GM23338 (cell line): ENCODE measurements at regions not wholly inside any gene's neighbourhood (a gene's known extent, or its start where the extent isn't known, plus 50 kb on each side); places are given as distances from the start of the nearest gene placed in this dataset.

Source experiments
- ATAC-seq: fragments of 200-7000 bp; cut with Tn5 transposase; 3 replicates; pipeline ENCODE4 v1.9.1; 2020
- DNase-seq: peaks from one replicate; pipeline ENCODE4 v3.0.0-alpha.2; 2015; ENCODE audit warnings: low spot score
- H2AFZ ChIP-seq: fragments of 200-600 bp; sonication (generic); 2 replicates; pipeline ENCODE4 v1.8.0; 2016; ENCODE audit warnings: antibody characterized with exemption, mild to moderate bottlenecking, moderate library complexity
- H3F3A ChIP-seq: fragments of 200-600 bp; sonication (generic); replicated peaks from 2 replicates; pipeline ENCODE4 v1.8.0; 2017; ENCODE audit warnings: antibody characterized with exemption, mixed run types, low read depth
- H3K27ac ChIP-seq: fragments of 200-600 bp; sonication (generic); 2 replicates; pipeline ENCODE4 v1.6.1; 2016; ENCODE audit warnings: low read depth
- H3K27me3 ChIP-seq: fragments of 200-600 bp; sonication (generic); 2 replicates; pipeline ENCODE4 v1.8.0; 2016; ENCODE audit warnings: mild to moderate bottlenecking, mixed run types, moderate library complexity; ENCODE audit not compliant: insufficient read depth
- H3K36me3 ChIP-seq: fragments of 200-600 bp; sonication (generic); 2 replicates; pipeline ENCODE4 v1.8.0; 2016; ENCODE audit warnings: mild to moderate bottlenecking; ENCODE audit not compliant: insufficient read depth
- H3K4me1 ChIP-seq: fragments of 200-600 bp; sonication (generic); 2 replicates; pipeline ENCODE4 v1.8.0; 2016; ENCODE audit warnings: mild to moderate bottlenecking, moderate library complexity; ENCODE audit not compliant: insufficient read depth
- H3K4me2 ChIP-seq: fragments of 200-600 bp; sonication (generic); 2 replicates; pipeline ENCODE4 v1.7.1; 2017; ENCODE audit warnings: mixed run types
- H3K4me3 ChIP-seq: fragments of 200-600 bp; sonication (generic); 2 replicates; pipeline ENCODE4 v1.6.1; 2016; ENCODE audit warnings: mixed run types
- H3K79me2 ChIP-seq: fragments of 200-600 bp; sonication (generic); replicated peaks from 2 replicates; pipeline ENCODE4 v1.8.0; 2017; ENCODE audit warnings: mild to moderate bottlenecking; ENCODE audit not compliant: insufficient read depth
- H3K9me2 ChIP-seq: fragments of 200-600 bp; sonication (generic); 2 replicates; pipeline ENCODE4 v1.8.0; 2017; ENCODE audit not compliant: insufficient read depth
- H4K20me1 ChIP-seq: fragments of 200-600 bp; sonication (generic); replicated peaks from 2 replicates; pipeline ENCODE4 v1.8.0; 2017; ENCODE audit warnings: mild to moderate bottlenecking; ENCODE audit not compliant: insufficient read depth
- H3K27ac Mint-ChIP-seq: 2 replicates; pipeline ENCODE4 v1.8.0; 2020; ENCODE audit warnings: inconsistent platforms, mild to moderate bottlenecking, moderate library complexity, mixed read lengths
- H3K27me3 Mint-ChIP-seq: 3 replicates; pipeline ENCODE4 v1.8.0; 2022; ENCODE audit warnings: low read depth, mild to moderate bottlenecking, moderate library complexity, mixed read lengths, inconsistent platforms; ENCODE audit not compliant: insufficient read depth, poor library complexity
- H3K36me3 Mint-ChIP-seq: 3 replicates; pipeline ENCODE4 v1.8.0; 2021; ENCODE audit warnings: low read depth, mild to moderate bottlenecking, inconsistent platforms, moderate library complexity, mixed read lengths
- H3K4me1 Mint-ChIP-seq: 3 replicates; pipeline ENCODE4 v1.8.0; 2020; ENCODE audit warnings: mild to moderate bottlenecking, inconsistent platforms, mixed read lengths
- H3K4me3 Mint-ChIP-seq: 3 replicates; pipeline ENCODE4 v1.8.0; 2021; ENCODE audit warnings: moderate library complexity, mild to moderate bottlenecking, inconsistent platforms, mixed read lengths
- H3K9me3 Mint-ChIP-seq: 3 replicates; pipeline ENCODE4 v1.8.0; 2020; ENCODE audit warnings: moderate library complexity, mild to moderate bottlenecking, inconsistent platforms, mixed read lengths
- EZH2 ChIP-seq: fragments of 200-600 bp; sonication (generic); IDR thresholded peaks from one replicate; pipeline ENCODE4 v1.8.0; 2017; ENCODE audit warnings: antibody characterized with exemption, mild to moderate bottlenecking, low read depth; ENCODE audit not compliant: unreplicated experiment
- EZH2phosphoT487 ChIP-seq: fragments of 200-600 bp; sonication (generic); IDR thresholded peaks from one replicate; pipeline ENCODE4 v1.8.1; 2018; ENCODE audit warnings: antibody characterized with exemption; ENCODE audit not compliant: unreplicated experiment
- JUNB ChIP-seq: IDR thresholded peaks from one replicate; pipeline ENCODE4 v1.6.1; 2016; ENCODE audit warnings: antibody characterized with exemption; ENCODE audit not compliant: unreplicated experiment
- NANOG ChIP-seq: IDR thresholded peaks from 2 replicates; pipeline ENCODE4 v1.6.1; 2016; ENCODE audit warnings: antibody characterized with exemption, borderline replicate concordance
- POLR2AphosphoS5 ChIP-seq: IDR thresholded peaks from 2 replicates; pipeline ENCODE4 v1.6.1; 2016; ENCODE audit warnings: antibody characterized with exemption, low read depth
- STAT1 ChIP-seq: IDR thresholded peaks from one replicate; pipeline ENCODE4 v1.6.1; 2016; ENCODE audit warnings: antibody characterized with exemption; ENCODE audit not compliant: unreplicated experiment
- ZNF114 ChIP-seq: fragments of 250-450 bp; sonication (Bioruptor Pico); IDR thresholded peaks from 2 replicates; pipeline ENCODE4 v1.5.0; 2020; ENCODE audit warnings: mild to moderate bottlenecking, moderate library complexity
- ZNF331 ChIP-seq: fragments of 250-450 bp; sonication (Bioruptor Pico); IDR thresholded peaks from 2 replicates; pipeline ENCODE4 v1.5.0; 2020; ENCODE audit warnings: low read depth, mild to moderate bottlenecking, moderate library complexity
- TF ChIP-seq, protein P1 (sequence below): IDR thresholded peaks from 2 replicates; pipeline ENCODE4 v1.6.1; 2016; ENCODE audit warnings: antibody characterized with exemption
- TF ChIP-seq, protein P2 (sequence below): fragments of 250-450 bp; sonication (Bioruptor Pico); IDR thresholded peaks from 2 replicates; pipeline ENCODE4 v1.5.0; 2020; ENCODE audit warnings: mild to moderate bottlenecking, moderate library complexity
- TF ChIP-seq, protein P3 (sequence below): IDR thresholded peaks from one replicate; pipeline ENCODE4 v1.6.1; 2018; ENCODE audit warnings: antibody characterized with exemption; ENCODE audit not compliant: unreplicated experiment

DNA sequence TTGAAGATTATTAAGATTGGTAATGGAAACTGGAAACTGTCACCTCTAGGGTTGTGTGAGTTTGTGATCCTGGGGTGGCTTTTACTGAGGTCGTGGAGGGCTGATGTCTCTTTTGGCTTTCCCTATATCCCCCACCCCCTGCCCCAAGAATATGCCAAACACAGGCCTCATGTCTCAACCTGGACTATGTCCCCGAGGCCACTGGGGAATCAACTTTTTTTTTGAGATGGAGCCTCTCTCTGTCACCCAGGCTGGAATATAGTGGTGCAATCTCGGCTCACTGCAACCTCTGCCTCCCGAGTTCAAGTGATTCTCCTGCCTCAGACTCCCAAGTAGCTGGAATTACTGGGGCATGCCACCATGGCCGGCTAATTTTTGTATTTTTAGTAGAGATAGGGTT, 83.3 kb upstream of the RALGAPA2 start:
- no peaks in the 10 kb centered on the region for H3K27me3 ChIP-seq
- H3K9me2 ChIP-seq, result no peaks in the 10 kb centered on the region
- H3F3A ChIP-seq, result no peaks in the 10 kb centered on the region
- Mint-ChIP-seq H3K36me3 (no peaks in the 10 kb centered on the region), H3K4me3 (no peak overlapping the region), H3K4me1 (no peaks in the 10 kb centered on the region), H3K9me3 (no peaks in the 10 kb centered on the region), H3K27ac (no peak overlapping the region), H3K27me3 (peaks cover 6% of the 10 kb centered on the region)
- peak overlapping the region; percentile 32; the same call in 1 of the 2 replicates for H2AFZ ChIP-seq
- no peak overlapping the region for H3K4me2 ChIP-seq
- no peaks in the 10 kb centered on the region for H3K79me2 ChIP-seq
- DNase-seq, result no peak
- no peaks in the 10 kb centered on the region for H3K4me1 ChIP-seq
- no peaks in the 10 kb centered on the region for H3K36me3 ChIP-seq
- H4K20me1 ChIP-seq, result no peaks in the 10 kb centered on the region
- ATAC-seq, result no peak
- TF ChIP-seq JUNB, result no peak
- no peak overlapping the region for H3K27ac ChIP-seq
- H3K4me3 ChIP-seq, result no peak overlapping the region

DNA sequence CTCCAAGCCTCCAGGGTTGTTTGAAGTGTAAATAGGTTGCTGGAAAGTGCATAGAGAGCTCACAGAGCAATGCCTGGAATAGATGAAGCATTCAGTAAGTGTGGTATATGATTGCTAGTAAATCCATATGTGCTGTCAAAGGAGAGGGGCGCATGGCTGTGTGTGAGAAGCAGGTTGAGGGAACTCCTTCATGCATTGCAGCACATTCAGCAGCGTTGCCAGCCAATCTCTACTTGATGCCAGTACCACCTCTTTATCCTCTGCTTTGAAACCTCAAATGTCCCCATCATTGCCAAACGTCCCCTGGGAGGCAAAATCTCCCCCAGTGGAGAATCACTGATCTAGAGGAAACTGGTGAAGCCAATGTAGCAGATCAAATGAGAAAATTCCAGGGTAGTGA, 82.7 kb upstream of the RALGAPA2 start:
- DNase-seq, result no peak
- H3K79me2 ChIP-seq, result no peaks in the 10 kb centered on the region
- no peaks in the 10 kb centered on the region for H3K9me2 ChIP-seq
- no peak overlapping the region for H3K27ac ChIP-seq
- H3K4me1 Mint-ChIP-seq, result no peaks in the 10 kb centered on the region
- H2AFZ ChIP-seq, result no peak overlapping the region
- H3K27ac Mint-ChIP-seq, result no peak overlapping the region
- H4K20me1 ChIP-seq, result no peaks in the 10 kb centered on the region
- no peaks in the 10 kb centered on the region for H3K36me3 Mint-ChIP-seq
- no peaks in the 10 kb centered on the region for H3K36me3 ChIP-seq
- no peak overlapping the region for H3K4me3 Mint-ChIP-seq
- no peak overlapping the region for H3K4me3 ChIP-seq
- no peaks in the 10 kb centered on the region for H3K4me1 ChIP-seq
- no peak for ATAC-seq
- no peaks in the 10 kb centered on the region for H3F3A ChIP-seq
- no peaks in the 10 kb centered on the region for H3K27me3 ChIP-seq
- TF ChIP-seq EZH2 (no peak), JUNB (no peak), EZH2phosphoT487 (no peak), NANOG (no peak), POLR2AphosphoS5 (no peak), STAT1 (no peak), ZNF331 (CRISPR knock-in tag) (no peak), ZNF114 (no peak)
- TF ChIP-seq, protein P1, sequence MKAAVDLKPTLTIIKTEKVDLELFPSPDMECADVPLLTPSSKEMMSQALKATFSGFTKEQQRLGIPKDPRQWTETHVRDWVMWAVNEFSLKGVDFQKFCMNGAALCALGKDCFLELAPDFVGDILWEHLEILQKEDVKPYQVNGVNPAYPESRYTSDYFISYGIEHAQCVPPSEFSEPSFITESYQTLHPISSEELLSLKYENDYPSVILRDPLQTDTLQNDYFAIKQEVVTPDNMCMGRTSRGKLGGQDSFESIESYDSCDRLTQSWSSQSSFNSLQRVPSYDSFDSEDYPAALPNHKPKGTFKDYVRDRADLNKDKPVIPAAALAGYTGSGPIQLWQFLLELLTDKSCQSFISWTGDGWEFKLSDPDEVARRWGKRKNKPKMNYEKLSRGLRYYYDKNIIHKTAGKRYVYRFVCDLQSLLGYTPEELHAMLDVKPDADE, result no peak
- TF ChIP-seq, protein P2, sequence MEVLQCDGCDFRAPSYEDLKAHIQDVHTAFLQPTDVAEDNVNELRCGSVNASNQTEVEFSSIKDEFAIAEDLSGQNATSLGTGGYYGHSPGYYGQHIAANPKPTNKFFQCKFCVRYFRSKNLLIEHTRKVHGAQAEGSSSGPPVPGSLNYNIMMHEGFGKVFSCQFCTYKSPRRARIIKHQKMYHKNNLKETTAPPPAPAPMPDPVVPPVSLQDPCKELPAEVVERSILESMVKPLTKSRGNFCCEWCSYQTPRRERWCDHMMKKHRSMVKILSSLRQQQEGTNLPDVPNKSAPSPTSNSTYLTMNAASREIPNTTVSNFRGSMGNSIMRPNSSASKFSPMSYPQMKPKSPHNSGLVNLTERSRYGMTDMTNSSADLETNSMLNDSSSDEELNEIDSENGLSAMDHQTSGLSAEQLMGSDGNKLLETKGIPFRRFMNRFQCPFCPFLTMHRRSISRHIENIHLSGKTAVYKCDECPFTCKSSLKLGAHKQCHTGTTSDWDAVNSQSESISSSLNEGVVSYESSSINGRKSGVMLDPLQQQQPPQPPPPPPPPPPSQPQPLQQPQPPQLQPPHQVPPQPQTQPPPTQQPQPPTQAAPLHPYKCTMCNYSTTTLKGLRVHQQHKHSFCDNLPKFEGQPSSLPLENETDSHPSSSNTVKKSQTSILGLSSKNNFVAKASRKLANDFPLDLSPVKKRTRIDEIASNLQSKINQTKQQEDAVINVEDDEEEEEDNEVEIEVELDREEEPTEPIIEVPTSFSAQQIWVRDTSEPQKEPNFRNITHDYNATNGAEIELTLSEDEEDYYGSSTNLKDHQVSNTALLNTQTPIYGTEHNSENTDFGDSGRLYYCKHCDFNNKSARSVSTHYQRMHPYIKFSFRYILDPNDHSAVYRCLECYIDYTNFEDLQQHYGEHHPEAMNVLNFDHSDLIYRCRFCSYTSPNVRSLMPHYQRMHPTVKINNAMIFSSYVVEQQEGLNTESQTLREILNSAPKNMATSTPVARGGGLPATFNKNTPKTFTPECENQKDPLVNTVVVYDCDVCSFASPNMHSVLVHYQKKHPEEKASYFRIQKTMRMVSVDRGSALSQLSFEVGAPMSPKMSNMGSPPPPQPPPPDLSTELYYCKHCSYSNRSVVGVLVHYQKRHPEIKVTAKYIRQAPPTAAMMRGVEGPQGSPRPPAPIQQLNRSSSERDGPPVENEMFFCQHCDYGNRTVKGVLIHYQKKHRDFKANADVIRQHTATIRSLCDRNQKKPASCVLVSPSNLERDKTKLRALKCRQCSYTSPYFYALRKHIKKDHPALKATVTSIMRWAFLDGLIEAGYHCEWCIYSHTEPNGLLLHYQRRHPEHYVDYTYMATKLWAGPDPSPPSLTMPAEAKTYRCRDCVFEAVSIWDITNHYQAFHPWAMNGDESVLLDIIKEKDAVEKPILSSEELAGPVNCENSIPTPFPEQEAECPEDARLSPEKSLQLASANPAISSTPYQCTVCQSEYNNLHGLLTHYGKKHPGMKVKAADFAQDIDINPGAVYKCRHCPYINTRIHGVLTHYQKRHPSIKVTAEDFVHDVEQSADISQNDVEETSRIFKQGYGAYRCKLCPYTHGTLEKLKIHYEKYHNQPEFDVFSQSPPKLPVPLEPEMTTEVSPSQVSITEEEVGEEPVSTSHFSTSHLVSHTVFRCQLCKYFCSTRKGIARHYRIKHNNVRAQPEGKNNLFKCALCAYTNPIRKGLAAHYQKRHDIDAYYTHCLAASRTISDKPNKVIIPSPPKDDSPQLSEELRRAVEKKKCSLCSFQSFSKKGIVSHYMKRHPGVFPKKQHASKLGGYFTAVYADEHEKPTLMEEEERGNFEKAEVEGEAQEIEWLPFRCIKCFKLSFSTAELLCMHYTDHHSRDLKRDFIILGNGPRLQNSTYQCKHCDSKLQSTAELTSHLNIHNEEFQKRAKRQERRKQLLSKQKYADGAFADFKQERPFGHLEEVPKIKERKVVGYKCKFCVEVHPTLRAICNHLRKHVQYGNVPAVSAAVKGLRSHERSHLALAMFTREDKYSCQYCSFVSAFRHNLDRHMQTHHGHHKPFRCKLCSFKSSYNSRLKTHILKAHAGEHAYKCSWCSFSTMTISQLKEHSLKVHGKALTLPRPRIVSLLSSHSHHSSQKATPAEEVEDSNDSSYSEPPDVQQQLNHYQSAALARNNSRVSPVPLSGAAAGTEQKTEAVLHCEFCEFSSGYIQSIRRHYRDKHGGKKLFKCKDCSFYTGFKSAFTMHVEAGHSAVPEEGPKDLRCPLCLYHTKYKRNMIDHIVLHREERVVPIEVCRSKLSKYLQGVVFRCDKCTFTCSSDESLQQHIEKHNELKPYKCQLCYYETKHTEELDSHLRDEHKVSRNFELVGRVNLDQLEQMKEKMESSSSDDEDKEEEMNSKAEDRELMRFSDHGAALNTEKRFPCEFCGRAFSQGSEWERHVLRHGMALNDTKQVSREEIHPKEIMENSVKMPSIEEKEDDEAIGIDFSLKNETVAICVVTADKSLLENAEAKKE, result no peak
- TF ChIP-seq, protein P3, sequence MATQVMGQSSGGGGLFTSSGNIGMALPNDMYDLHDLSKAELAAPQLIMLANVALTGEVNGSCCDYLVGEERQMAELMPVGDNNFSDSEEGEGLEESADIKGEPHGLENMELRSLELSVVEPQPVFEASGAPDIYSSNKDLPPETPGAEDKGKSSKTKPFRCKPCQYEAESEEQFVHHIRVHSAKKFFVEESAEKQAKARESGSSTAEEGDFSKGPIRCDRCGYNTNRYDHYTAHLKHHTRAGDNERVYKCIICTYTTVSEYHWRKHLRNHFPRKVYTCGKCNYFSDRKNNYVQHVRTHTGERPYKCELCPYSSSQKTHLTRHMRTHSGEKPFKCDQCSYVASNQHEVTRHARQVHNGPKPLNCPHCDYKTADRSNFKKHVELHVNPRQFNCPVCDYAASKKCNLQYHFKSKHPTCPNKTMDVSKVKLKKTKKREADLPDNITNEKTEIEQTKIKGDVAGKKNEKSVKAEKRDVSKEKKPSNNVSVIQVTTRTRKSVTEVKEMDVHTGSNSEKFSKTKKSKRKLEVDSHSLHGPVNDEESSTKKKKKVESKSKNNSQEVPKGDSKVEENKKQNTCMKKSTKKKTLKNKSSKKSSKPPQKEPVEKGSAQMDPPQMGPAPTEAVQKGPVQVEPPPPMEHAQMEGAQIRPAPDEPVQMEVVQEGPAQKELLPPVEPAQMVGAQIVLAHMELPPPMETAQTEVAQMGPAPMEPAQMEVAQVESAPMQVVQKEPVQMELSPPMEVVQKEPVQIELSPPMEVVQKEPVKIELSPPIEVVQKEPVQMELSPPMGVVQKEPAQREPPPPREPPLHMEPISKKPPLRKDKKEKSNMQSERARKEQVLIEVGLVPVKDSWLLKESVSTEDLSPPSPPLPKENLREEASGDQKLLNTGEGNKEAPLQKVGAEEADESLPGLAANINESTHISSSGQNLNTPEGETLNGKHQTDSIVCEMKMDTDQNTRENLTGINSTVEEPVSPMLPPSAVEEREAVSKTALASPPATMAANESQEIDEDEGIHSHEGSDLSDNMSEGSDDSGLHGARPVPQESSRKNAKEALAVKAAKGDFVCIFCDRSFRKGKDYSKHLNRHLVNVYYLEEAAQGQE, result no peak
- peaks cover 6% of the 10 kb centered on the region for H3K27me3 Mint-ChIP-seq
- H3K9me3 Mint-ChIP-seq, result no peaks in the 10 kb centered on the region
- no peak overlapping the region for H3K4me2 ChIP-seq
